SK-N-MC (cell line): ENCODE measurements at regions not wholly inside any gene's neighbourhood (a gene's known extent, or its start where the extent isn't known, plus 50 kb on each side); places are given as distances from the start of the nearest gene placed in this dataset.

Experiments used
- EZH2 ChIP-seq: fragments of 200-600 bp; sonication (generic); IDR thresholded peaks from one replicate; pipeline ENCODE4 v1.6.1; 2017; ENCODE audit warnings: antibody characterized with exemption
- POLR2AphosphoS5 ChIP-seq: IDR thresholded peaks from 2 replicates; pipeline ENCODE4 v1.6.1; 2012; ENCODE audit warnings: mild to moderate bottlenecking, low read depth, low read length, borderline replicate concordance

- TF ChIP-seq POLR2AphosphoS5 (no peak), EZH2 (no peak)
These were observed 152.8 kb downstream of the FOXD2 start for GRCh38 chr1:47590523-47591225.
